NCI-H2227 (cell line): ENCODE measurements at regions not wholly inside any gene's neighbourhood (a gene's known extent, or its start where the extent isn't known, plus 50 kb on each side); places are given as distances from the start of the nearest gene placed in this dataset.

ENCODE experiments used
- DNase-seq: peaks from one replicate; lab custom pipeline; 2025; ENCODE audit not compliant: unreplicated experiment; lab: John Stamatoyannopoulos, UW

GRCh38 chr17:55635253-55635914, 87.3 kb downstream of the TMEM100 start:
- no peak for DNase-seq

DNA sequence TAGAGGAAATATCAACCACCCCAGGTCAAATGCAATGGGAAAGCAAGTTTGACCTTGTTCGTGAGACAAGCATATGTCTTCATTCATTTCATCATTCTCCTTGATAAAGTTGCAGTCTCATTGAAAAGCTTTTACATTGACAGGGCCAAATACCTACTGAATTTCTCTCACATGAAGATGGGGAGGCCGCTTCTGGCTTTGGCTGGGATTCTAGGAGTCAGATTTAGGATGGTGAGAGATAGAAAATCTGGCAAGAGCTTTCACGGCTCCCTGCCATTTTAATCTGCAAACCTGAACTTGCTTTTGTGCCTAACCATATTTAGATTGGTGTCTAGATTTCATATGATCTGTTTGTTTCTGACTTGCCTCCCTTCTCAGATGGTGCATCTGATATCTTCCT, 88.0 kb downstream of the TMEM100 start:
- no peak for DNase-seq

GRCh38 chr17:55632893-55633292, 89.8 kb downstream of the TMEM100 start:
- DNase-seq = no peak

DNA sequence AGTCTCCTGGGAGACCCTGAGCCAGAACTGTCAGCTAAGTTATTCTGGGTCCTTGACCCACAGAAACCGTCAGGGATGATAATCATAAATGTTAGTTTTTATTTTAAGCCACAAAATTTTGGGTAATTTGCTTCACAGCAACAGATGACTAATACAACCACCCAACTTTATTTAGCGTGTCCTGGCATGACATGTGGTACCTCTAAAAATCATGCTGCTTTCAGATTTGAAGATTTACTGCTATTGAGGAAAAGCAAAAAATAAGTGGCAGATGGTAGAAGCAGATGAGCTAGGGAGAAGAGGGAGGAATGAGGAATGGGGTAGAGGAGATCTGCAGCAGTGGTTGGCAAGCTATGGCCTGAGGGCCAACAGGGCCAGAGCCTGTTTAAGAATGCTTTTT, 90.4 kb downstream of the TMEM100 start:
- DNase-seq = no peak

DNA sequence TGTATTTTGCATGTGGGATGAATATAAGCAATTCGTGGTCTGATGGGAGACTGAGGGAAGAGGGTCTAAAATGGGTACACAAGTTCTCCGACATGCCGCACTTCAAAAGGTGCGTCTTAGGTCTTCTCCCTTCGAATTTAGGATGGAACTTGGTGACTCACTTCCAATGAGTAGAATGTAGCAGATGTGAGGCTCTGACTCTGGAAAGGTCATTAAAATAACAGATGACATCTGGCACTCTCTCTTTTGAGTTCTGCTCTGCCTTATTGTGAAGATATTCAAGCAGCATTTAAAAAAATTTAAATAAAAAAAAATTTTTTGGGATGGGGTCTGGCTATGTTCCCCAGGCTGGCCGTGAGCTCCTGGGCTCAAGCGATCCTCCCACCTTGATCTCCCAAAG, 92.7 kb downstream of the TMEM100 start:
- no peak for DNase-seq

DNA sequence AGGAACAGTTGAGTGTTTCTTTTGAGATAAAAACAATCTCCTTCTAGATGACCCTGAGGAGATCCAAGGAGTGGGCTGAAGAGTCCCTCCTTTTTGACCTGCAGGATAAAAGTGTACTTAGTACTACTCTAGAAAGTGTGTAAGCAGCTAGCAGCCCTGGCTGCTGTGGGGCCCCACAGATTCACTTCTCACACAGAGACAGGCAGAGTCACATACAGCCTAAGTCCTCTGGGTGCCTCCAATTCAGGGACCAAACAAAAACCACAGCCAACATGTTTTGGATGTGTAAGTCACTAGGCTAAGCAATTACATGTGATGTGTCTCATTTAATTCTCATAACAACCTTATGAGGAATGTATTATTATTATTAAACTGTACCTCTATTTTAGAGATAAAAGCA, 97.1 kb downstream of the TMEM100 start:
- no peak for DNase-seq

GRCh38 chr17:55624772-55625433, 97.8 kb downstream of the TMEM100 start:
- DNase-seq = no peak

GRCh38 chr17:55622547-55622946, 100.1 kb downstream of the TMEM100 start:
- no peak for DNase-seq

GRCh38 chr17:55620945-55621344, 101.7 kb downstream of the TMEM100 start:
- no peak for DNase-seq

DNA sequence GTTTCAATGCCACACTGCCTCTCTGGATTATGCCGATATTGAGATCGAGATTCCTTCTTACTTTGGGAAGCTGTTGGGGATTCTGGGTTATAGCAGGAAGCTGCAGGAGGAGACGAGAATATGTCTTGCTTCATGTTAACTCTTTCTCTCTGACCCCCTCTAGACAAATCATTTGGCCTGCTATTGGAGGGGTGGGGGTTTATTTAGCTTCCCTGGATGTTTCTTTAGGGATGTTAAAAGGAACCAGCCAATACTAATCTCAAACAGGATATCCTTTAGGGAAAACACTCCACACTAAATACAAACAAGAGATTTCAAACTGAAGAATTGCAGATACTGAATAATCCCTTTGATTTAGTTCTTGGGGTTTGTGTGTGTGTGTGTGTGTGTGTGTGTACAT, 102.6 kb downstream of the TMEM100 start:
- DNase-seq = no peak

DNA sequence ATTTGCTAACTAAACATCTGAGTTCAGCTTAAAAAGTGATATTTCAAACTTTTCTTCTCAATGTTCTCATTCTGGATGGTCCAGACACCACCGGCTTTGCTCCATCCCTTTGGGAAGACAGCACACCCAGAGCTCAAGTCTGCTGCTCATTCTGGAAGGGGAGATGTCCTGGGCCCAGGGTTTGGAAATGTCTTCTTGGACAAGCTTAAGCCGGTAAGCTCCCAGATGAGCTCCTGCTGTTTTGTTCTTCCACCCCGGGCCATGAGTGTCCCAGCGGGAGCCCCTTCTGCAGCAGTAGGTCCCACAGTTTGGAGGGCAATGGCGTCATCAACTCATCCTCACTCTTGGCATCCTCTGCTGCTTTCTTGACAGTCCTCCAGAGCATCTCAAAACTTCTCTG, 105.2 kb downstream of the TMEM100 start:
- no peak for DNase-seq

DNA sequence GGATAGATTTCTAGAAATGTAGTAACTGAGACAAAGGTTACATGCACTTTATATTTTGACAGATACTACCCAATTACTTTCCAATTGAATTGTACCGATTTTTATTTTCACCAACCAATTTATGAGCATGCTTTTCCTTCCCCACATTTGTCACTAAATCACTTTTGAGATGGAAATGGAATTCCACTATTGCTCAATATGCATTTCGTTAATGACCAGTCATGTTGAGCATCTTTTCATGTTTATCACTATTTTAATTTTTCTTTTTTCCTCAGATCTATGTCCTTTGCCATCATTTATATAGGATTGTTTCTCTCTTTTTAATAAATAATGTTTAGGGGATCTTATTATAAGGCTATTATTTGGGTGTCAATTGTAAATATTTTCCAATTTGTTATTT, 102.8 kb upstream of the SMIM36 start:
- DNase-seq = no peak

DNA sequence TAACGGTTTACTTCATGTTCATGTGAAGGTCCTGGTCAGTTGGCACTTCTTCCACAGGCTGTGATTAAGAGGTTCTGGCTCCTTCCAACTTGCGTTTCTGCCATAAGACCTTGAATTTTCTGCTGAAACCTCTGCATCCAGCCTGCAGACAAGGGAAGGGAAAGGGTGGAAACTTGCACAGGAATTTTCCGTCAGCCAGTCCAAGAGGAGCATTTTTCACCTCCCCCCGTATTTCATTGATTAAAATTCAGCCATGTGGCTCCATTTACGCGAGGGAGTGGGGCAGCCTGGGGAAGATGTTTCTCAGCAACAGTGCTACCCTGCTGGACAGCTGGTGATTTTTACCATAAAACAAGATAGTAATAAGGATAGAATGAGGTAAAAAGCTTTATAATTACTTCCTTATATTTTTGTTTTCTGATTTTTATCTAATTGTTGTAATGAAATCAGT, 101.5 kb upstream of the SMIM36 start:
- DNase-seq = no peak

DNA sequence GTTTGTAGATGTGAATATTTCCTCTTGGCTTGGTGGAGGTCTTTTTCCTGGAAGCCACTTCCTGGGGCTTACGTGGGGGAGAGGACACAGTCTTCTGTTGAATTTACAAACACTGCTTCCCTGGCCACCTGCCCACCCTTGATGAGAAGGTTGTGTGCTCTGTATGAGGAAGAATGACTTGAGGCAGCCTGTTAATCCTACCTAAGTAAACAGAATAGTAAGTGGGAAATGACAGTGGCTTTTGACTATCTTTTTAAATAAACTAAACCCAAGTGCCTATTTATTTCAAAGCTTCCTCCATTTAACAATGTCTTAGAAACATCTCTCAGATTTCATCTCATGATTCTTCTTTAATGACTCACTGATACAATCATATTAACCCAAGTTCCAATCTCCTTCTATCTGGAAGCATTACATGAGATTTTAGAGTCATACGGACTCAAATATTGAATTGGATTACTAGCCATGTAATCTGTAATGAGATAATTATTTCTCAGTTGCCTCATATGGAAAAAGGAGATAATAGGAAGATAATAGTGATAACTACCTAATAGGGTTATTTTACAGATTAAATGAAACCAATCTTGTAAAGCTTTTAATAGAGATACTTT, 96.6 kb upstream of the SMIM36 start:
- no peak for DNase-seq

DNA sequence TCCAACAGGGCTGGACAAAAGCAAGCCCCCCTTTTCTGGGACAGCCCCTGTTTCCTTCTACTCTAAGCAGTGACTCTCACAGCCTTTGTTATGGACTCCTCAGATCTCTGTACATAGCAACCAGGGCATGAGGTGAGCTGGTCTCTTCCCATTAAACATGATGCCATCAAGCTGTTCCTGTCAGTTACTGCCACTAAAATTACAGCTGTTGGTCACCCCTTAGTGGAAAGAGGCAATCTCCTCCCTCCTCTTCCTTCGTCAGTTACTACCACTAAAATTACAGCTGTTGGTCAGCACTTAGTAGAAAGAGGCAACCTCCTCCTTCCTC, 95.2 kb upstream of the SMIM36 start:
- peak; percentile 73 for DNase-seq

DNA sequence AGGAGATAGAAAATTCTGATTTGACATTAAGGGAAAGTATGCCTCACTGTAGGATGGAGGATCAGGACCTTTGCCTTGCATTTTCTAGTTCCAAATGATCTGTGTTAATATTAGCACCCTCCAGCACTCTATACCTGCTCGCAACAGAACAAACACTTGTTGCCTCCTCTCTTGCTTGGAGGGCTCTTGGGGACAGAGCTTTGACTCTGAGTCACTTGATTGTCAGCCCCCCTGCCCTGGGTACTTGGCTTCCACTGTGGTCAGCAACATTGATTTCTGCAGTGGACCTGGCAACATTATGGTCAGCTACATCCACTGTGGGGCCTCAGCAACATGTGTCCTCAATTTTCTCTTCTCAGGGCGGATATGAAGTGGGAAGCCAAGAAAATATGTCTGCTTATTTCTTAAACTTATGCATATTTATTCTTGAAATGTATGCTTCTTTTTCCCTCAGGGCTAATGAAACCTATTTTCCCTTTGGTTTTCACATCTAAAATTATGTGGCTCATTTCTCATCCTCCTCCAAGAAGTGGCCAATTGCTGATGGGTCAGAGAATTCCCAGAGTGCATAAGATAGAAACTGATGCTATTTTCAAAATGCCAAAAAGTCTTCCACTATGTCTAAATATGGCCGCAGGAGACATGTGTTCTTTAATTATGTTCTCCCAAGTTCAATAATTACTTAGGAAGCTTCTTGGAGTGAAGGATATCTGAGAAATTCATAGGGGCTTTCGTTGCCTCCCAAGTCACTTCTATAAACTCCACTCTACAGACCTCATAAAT, 94.6 kb upstream of the SMIM36 start:
- no peak for DNase-seq

GRCh38 chr17:55601874-55602364, 90.7 kb upstream of the SMIM36 start:
- peak; percentile 52 for DNase-seq

- DNase-seq = no peak
Measured at GRCh38 chr17:55598495-55598894, 87.2 kb upstream of the SMIM36 start.

DNA sequence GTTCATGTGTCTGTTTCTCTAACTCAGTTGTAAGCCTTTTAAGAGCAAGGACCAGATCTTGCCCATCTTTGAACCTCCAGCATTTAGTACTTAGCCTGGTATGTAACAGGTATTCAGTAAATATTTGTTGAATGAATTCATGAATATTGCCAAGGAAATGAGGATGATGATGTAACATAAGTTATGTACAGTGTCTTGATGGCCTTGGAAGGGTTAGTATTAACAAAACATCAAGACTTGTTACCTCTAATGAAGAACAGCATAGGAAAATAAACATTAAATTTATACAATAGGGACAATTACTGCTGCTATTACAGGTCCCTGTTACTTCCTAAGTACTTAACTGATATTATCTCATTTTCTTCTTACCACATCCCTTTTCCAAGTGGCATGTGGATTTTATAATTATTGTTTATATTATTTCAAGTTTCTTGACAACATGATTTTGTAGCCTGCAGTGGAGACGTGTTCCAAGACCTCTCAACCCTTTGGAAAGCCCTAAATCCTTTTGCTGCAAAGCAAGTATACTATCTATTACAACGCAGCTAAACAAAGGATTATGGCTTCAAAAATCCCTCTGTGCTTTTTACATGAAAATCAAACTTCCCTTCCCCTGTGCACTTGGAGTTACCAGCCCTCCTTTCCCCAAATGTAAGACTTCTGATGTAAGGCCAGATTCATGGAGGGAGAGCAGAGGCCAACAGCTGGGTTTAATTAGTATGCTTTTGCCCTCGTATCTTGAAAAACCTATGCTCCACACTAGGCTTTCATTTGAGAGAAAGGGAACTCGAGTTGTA, 77.4 kb upstream of the SMIM36 start:
- no peak for DNase-seq

- peak; percentile 70 for DNase-seq
Measured at GRCh38 chr17:55587608-55588139, 76.4 kb upstream of the SMIM36 start.

DNA sequence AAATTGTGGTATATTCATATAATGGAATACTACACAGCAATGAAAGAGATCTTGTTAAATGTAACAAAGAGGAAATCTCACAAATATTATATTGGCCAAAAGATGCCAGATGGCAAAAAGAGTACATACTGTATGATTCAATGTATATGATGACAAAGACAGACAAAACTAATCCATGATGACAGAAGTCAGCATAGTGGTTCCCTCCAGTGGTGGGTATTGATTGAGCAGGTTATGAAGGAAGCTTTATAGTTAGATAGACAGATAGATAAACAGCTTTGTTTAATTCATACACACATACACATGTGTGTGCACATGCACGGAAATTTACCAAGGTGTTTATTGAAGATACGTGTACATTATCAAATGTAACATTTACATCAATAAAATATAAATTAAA, 74.4 kb upstream of the SMIM36 start:
- DNase-seq = no peak
